Karpas-422 (cell line): ENCODE measurements at regions not wholly inside any gene's neighbourhood (a gene's known extent, or its start where the extent isn't known, plus 50 kb on each side); places are given as distances from the start of the nearest gene placed in this dataset.

ENCODE experiments used
- DNase-seq: peaks from one replicate; pipeline ENCODE4 v3.0.0-alpha.2; 2015
- H2AFZ ChIP-seq: fragments of 200-600 bp; sonication (generic); 2 replicates; pipeline ENCODE4 v1.6.1; 2014; ENCODE audit warnings: antibody characterized with exemption, low read length, mixed read lengths
- H3K27ac ChIP-seq: fragments of 200-600 bp; sonication (generic); 2 replicates; pipeline ENCODE4 v1.5.1; 2014; ENCODE audit warnings: mild to moderate bottlenecking, low read length, moderate library complexity
- H3K27me3 ChIP-seq: fragments of 200-600 bp; sonication (generic); 2 replicates; pipeline ENCODE4 v1.6.1; 2014; ENCODE audit warnings: low read length, mixed read lengths
- H3K36me3 ChIP-seq: fragments of 200-600 bp; sonication (generic); 2 replicates; pipeline ENCODE4 v1.6.1; 2014; ENCODE audit warnings: low read length, mixed read lengths; ENCODE audit not compliant: insufficient read depth
- H3K4me1 ChIP-seq: fragments of 200-600 bp; sonication (generic); 2 replicates; pipeline ENCODE4 v1.6.1; 2014; ENCODE audit warnings: mild to moderate bottlenecking, low read length, mixed read lengths
- H3K4me2 ChIP-seq: fragments of 200-600 bp; sonication (generic); 2 replicates; pipeline ENCODE4 v1.6.1; 2014; ENCODE audit warnings: low read length, low read depth, mild to moderate bottlenecking; ENCODE audit not compliant: poor library complexity, severe bottlenecking
- H3K4me3 ChIP-seq: fragments of 200-600 bp; sonication (generic); 2 replicates; pipeline ENCODE4 v1.5.1; 2014; ENCODE audit warnings: mild to moderate bottlenecking, antibody characterized with exemption, low read length, mixed read lengths
- H3K79me2 ChIP-seq: fragments of 200-600 bp; sonication (generic); 2 replicates; pipeline ENCODE4 v1.6.1; 2014; ENCODE audit warnings: mild to moderate bottlenecking, low read length, mixed read lengths
- H3K9ac ChIP-seq: fragments of 200-600 bp; sonication (generic); 2 replicates; pipeline ENCODE4 v1.6.0; 2014; ENCODE audit warnings: low read length
- H3K9me2 ChIP-seq: fragments of 200-600 bp; sonication (generic), shearing (Covaris generic); replicated peaks from 2 replicates; pipeline ENCODE4 v1.6.0; 2014; ENCODE audit warnings: mild to moderate bottlenecking, low read length, moderate library complexity; ENCODE audit not compliant: insufficient read depth
- H3K9me3 ChIP-seq: fragments of 300-700, 200-600 bp; sonication (generic); 2 replicates; pipeline ENCODE4 v1.6.1; 2014; ENCODE audit warnings: low read length, mixed read lengths
- H4K20me1 ChIP-seq: fragments of 200-600 bp; sonication (generic); 2 replicates; pipeline ENCODE4 v1.6.1; 2014; ENCODE audit warnings: mild to moderate bottlenecking, antibody characterized with exemption, low read length, low read depth; ENCODE audit not compliant: insufficient read depth

GRCh38 chr1:43063394-43064219 is 104.9 kb upstream of the SLC2A1 start:
- no peak overlapping the region for H3K4me2 ChIP-seq
- no peak for DNase-seq
- no peaks in the 10 kb centered on the region for H3K9me2 ChIP-seq
- H3K9me3 ChIP-seq, result no peaks in the 10 kb centered on the region
- no peaks in the 10 kb centered on the region for H3K79me2 ChIP-seq
- H3K4me3 ChIP-seq, result no peak overlapping the region
- no peak overlapping the region for H3K27ac ChIP-seq
- H4K20me1 ChIP-seq, result no peaks in the 10 kb centered on the region
- no peak overlapping the region for H3K9ac ChIP-seq
- no peaks in the 10 kb centered on the region for H3K4me1 ChIP-seq
- H3K36me3 ChIP-seq, result no peaks in the 10 kb centered on the region
- H2AFZ ChIP-seq, result no peak overlapping the region
- H3K27me3 ChIP-seq, result no peaks in the 10 kb centered on the region

GRCh38 chr1:43062527-43063095 is 103.9 kb upstream of the SLC2A1 start:
- Histone ChIP-seq H2AFZ (no peak overlapping the region), H3K4me3 (no peak overlapping the region), H3K9me2 (no peaks in the 10 kb centered on the region), H3K27me3 (no peaks in the 10 kb centered on the region), H4K20me1 (no peaks in the 10 kb centered on the region), H3K27ac (no peak overlapping the region), H3K4me1 (no peaks in the 10 kb centered on the region), H3K79me2 (no peaks in the 10 kb centered on the region), H3K4me2 (no peak overlapping the region), H3K36me3 (no peaks in the 10 kb centered on the region), H3K9ac (no peak overlapping the region), H3K9me3 (no peaks in the 10 kb centered on the region)
- no peak for DNase-seq

- Histone ChIP-seq H3K79me2 (no peaks in the 10 kb centered on the region), H3K4me2 (no peak overlapping the region), H4K20me1 (no peaks in the 10 kb centered on the region), H3K9me3 (no peaks in the 10 kb centered on the region), H3K4me1 (no peaks in the 10 kb centered on the region), H2AFZ (no peak overlapping the region), H3K36me3 (no peaks in the 10 kb centered on the region), H3K9me2 (no peaks in the 10 kb centered on the region), H3K4me3 (no peak overlapping the region), H3K27ac (no peak overlapping the region), H3K9ac (no peak overlapping the region), H3K27me3 (no peaks in the 10 kb centered on the region)
- no peak for DNase-seq
Observed at GRCh38 chr1:43061757-43062156, 103.1 kb upstream of the SLC2A1 start.

GRCh38 chr1:43059640-43060574 is 101.2 kb upstream of the SLC2A1 start:
- H3K9me3 ChIP-seq, result no peaks in the 10 kb centered on the region
- H3K4me3 ChIP-seq, result no peak overlapping the region
- H4K20me1 ChIP-seq, result no peaks in the 10 kb centered on the region
- no peak overlapping the region for H2AFZ ChIP-seq
- no peaks in the 10 kb centered on the region for H3K79me2 ChIP-seq
- no peaks in the 10 kb centered on the region for H3K27me3 ChIP-seq
- no peak overlapping the region for H3K4me2 ChIP-seq
- H3K27ac ChIP-seq, result no peak overlapping the region
- H3K9ac ChIP-seq, result no peak overlapping the region
- no peaks in the 10 kb centered on the region for H3K36me3 ChIP-seq
- H3K9me2 ChIP-seq, result no peaks in the 10 kb centered on the region
- no peak for DNase-seq
- H3K4me1 ChIP-seq, result no peaks in the 10 kb centered on the region

GRCh38 chr1:43058545-43059360 is 100.1 kb upstream of the SLC2A1 start:
- Histone ChIP-seq H3K9ac (no peak overlapping the region), H3K4me2 (no peak overlapping the region)

GRCh38 chr1:43058056-43058455 is 99.4 kb upstream of the SLC2A1 start:
- H2AFZ ChIP-seq, result no peak overlapping the region
- H3K27me3 ChIP-seq, result no peaks in the 10 kb centered on the region
- no peaks in the 10 kb centered on the region for H3K79me2 ChIP-seq
- no peaks in the 10 kb centered on the region for H3K9me3 ChIP-seq
- no peaks in the 10 kb centered on the region for H3K4me1 ChIP-seq
- no peak for DNase-seq
- no peak overlapping the region for H3K4me3 ChIP-seq
- no peaks in the 10 kb centered on the region for H3K36me3 ChIP-seq
- H3K9ac ChIP-seq, result no peak overlapping the region
- no peak overlapping the region for H3K27ac ChIP-seq
- H3K9me2 ChIP-seq, result no peaks in the 10 kb centered on the region
- H3K4me2 ChIP-seq, result no peak overlapping the region
- no peaks in the 10 kb centered on the region for H4K20me1 ChIP-seq

More at GRCh38 chr1:43058545-43059360, 100.1 kb upstream of the SLC2A1 start:
- Histone ChIP-seq H3K27me3 (no peaks in the 10 kb centered on the region), H3K9me3 (no peaks in the 10 kb centered on the region), H2AFZ (no peak overlapping the region), H3K79me2 (no peaks in the 10 kb centered on the region), H3K9me2 (no peaks in the 10 kb centered on the region), H3K27ac (no peak overlapping the region), H4K20me1 (no peaks in the 10 kb centered on the region), H3K36me3 (no peaks in the 10 kb centered on the region), H3K4me1 (no peaks in the 10 kb centered on the region), H3K4me3 (no peak overlapping the region)
- no peak for DNase-seq

GRCh38 chr1:43057567-43057966 is 98.9 kb upstream of the SLC2A1 start:
- H3K9me2 ChIP-seq, result no peaks in the 10 kb centered on the region
- H3K36me3 ChIP-seq, result no peaks in the 10 kb centered on the region
- H3K9ac ChIP-seq, result no peak overlapping the region
- H3K79me2 ChIP-seq, result no peaks in the 10 kb centered on the region
- no peaks in the 10 kb centered on the region for H4K20me1 ChIP-seq
- H3K4me1 ChIP-seq, result no peaks in the 10 kb centered on the region
- no peaks in the 10 kb centered on the region for H3K27me3 ChIP-seq
- H2AFZ ChIP-seq, result no peak overlapping the region
- H3K9me3 ChIP-seq, result no peaks in the 10 kb centered on the region
- no peak overlapping the region for H3K4me2 ChIP-seq
- no peak overlapping the region for H3K4me3 ChIP-seq
- no peak for DNase-seq
- H3K27ac ChIP-seq, result no peak overlapping the region
